Fibroblast of pulmonary artery (primary cell): ENCODE measurements at regions not wholly inside any gene's neighbourhood (a gene's known extent, or its start where the extent isn't known, plus 50 kb on each side); places are given as distances from the start of the nearest gene placed in this dataset.

Source experiments
- DNase-seq: peaks from one replicate; pipeline ENCODE4 v3.0.0-alpha.2; 2010; ENCODE audit warnings: low read depth
- H3K4me3 ChIP-seq: replicated peaks from 2 replicates; pipeline ENCODE4 v1.5.1; 2011; ENCODE audit warnings: low read depth, mild to moderate bottlenecking, control low read depth, low read length, moderate library complexity
- CTCF ChIP-seq: IDR thresholded peaks from 2 replicates; pipeline ENCODE4 v1.5.1; 2011; ENCODE audit warnings: mild to moderate bottlenecking, control low read depth, low read length, inconsistent platforms; ENCODE audit errors: missing control alignments

- DNase-seq = no peak
- H3K4me3 ChIP-seq = no peak overlapping the region
- TF ChIP-seq CTCF = no peak
These were observed 89.2 kb downstream of the DMRTA1 start for GRCh38 chr9:22535780-22536179.

GRCh38 chr9:22537721-22538120 is 91.1 kb downstream of the DMRTA1 start:
- DNase-seq = no peak
- no peak for TF ChIP-seq CTCF
- H3K4me3 ChIP-seq = no peak overlapping the region

- no peak for DNase-seq
- TF ChIP-seq CTCF = no peak
- H3K4me3 ChIP-seq = no peak overlapping the region
These were observed 102.0 kb downstream of the DMRTA1 start for GRCh38 chr9:22548625-22549024.

GRCh38 chr9:22574740-22575139 is 128.1 kb downstream of the DMRTA1 start:
- no peak overlapping the region for H3K4me3 ChIP-seq
- DNase-seq = no peak
- TF ChIP-seq CTCF = no peak

- TF ChIP-seq CTCF = no peak
- no peak overlapping the region for H3K4me3 ChIP-seq
- no peak for DNase-seq
These were observed 134.2 kb downstream of the DMRTA1 start for GRCh38 chr9:22580788-22581187.

- no peak overlapping the region for H3K4me3 ChIP-seq
- no peak for DNase-seq
- no peak for TF ChIP-seq CTCF
These were observed 135.6 kb downstream of the DMRTA1 start for GRCh38 chr9:22582221-22582620.

- DNase-seq = no peak
- H3K4me3 ChIP-seq = no peak overlapping the region
- no peak for TF ChIP-seq CTCF
These were observed 142.3 kb downstream of the DMRTA1 start for GRCh38 chr9:22588918-22589317.
